ENCODE measurements at regions not wholly inside any gene's neighbourhood (a gene's known extent, or its start where the extent isn't known, plus 50 kb on each side); places are given as distances from the start of the nearest gene placed in this dataset.

GRCh38 chr2:39893616-39894015 lies 114.6 kb upstream of the THUMPD2 start:
- Mint-ChIP-seq H3K27ac (no peak overlapping the region), H3K4me3 (no peak overlapping the region), H3K9me3 (peaks cover 4% of the 10 kb centered on the region; the same call in 1 of the 2 replicates), H3K36me3 (no peaks in the 10 kb centered on the region), H3K27me3 (ENCODE audit: low read depth) (no peaks in the 10 kb centered on the region), H3K4me1 (no peaks in the 10 kb centered on the region)
- ChIA-PET CTCF (interaction anchor here (0.8 to 1.5 kb wide), 2 partner anchors 20 to 56 kb away, joined by 4 to 5 read pairs; no protein-coding TSS in a partner anchor), POLR2A (no interaction called here)
- DNase-seq (ENCODE audit: low spot score) (no peak), ATAC-seq (no peak)
- TF ChIP-seq MYBL2 (CRISPR knock-in tag; IDR thresholded peaks at IDR 0.05) (no peak), HMGA2 (CRISPR knock-in tag; IDR thresholded peaks at IDR 0.05) (no peak), ZBTB21 (CRISPR knock-in tag; IDR thresholded peaks at IDR 0.05; ENCODE audit: borderline replicate concordance) (no peak), JAZF1 (CRISPR knock-in tag; IDR thresholded peaks at IDR 0.05) (no peak), SP1 (CRISPR knock-in tag; conservative IDR thresholded peaks at IDR 0.05) (no peak), GTF2I (CRISPR knock-in tag; conservative IDR thresholded peaks at IDR 0.05) (no peak), KAT7 (CRISPR knock-in tag; IDR thresholded peaks at IDR 0.05; ENCODE audit: borderline replicate concordance) (no peak), MAX (CRISPR knock-in tag; IDR thresholded peaks at IDR 0.05) (no peak), ZNF263 (CRISPR knock-in tag; IDR thresholded peaks at IDR 0.05; ENCODE audit: low read depth) (no peak), TEAD4 (CRISPR knock-in tag; IDR thresholded peaks at IDR 0.05) (no peak), E2F4 (CRISPR knock-in tag; IDR thresholded peaks at IDR 0.05; ENCODE audit: borderline replicate concordance, low read depth) (no peak)
- TF ChIP-seq, protein P1, sequence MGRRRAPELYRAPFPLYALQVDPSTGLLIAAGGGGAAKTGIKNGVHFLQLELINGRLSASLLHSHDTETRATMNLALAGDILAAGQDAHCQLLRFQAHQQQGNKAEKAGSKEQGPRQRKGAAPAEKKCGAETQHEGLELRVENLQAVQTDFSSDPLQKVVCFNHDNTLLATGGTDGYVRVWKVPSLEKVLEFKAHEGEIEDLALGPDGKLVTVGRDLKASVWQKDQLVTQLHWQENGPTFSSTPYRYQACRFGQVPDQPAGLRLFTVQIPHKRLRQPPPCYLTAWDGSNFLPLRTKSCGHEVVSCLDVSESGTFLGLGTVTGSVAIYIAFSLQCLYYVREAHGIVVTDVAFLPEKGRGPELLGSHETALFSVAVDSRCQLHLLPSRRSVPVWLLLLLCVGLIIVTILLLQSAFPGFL (CRISPR knock-in tag; IDR thresholded peaks at IDR 0.05; ENCODE audit: borderline replicate concordance): no peak

GRCh38 chr2:39881948-39882347 lies 102.9 kb upstream of the THUMPD2 start:
- DNase-seq (ENCODE audit: low spot score) (no peak), ATAC-seq (no peak)
- no peaks in the 10 kb centered on the region for H3K27me3 Mint-ChIP-seq (ENCODE audit: low read depth)
- H3K36me3 Mint-ChIP-seq: no peaks in the 10 kb centered on the region; the same call in 1 of the 2 replicates
- H3K9me3 Mint-ChIP-seq: peaks cover 23% of the 10 kb centered on the region
- CTCF ChIA-PET: no interaction called here
- POLR2A ChIA-PET: no interaction called here
- H3K27ac Mint-ChIP-seq: no peak overlapping the region
- H3K4me3 Mint-ChIP-seq: no peak overlapping the region
- no peaks in the 10 kb centered on the region for H3K4me1 Mint-ChIP-seq
- no peak for TF ChIP-seq SOX15 (CRISPR knock-in tag; IDR thresholded peaks at IDR 0.05)
- no peak for TF ChIP-seq ZNF396 (CRISPR knock-in tag; IDR thresholded peaks at IDR 0.05; ENCODE audit: borderline replicate concordance)
- no peak for TF ChIP-seq ERG (CRISPR knock-in tag; IDR thresholded peaks at IDR 0.05)
- no peak for TF ChIP-seq ZNF263 (CRISPR knock-in tag; IDR thresholded peaks at IDR 0.05; ENCODE audit: low read depth)
- TF ChIP-seq FOXK1 (CRISPR knock-in tag; IDR thresholded peaks at IDR 0.05): no peak
- TF ChIP-seq, protein P2, sequence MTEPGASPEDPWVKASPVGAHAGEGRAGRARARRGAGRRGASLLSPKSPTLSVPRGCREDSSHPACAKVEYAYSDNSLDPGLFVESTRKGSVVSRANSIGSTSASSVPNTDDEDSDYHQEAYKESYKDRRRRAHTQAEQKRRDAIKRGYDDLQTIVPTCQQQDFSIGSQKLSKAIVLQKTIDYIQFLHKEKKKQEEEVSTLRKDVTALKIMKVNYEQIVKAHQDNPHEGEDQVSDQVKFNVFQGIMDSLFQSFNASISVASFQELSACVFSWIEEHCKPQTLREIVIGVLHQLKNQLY (CRISPR knock-in tag; IDR thresholded peaks at IDR 0.05): no peak
- no peak for TF ChIP-seq ESRRA (CRISPR knock-in tag; IDR thresholded peaks at IDR 0.05; ENCODE audit: borderline replicate concordance)
- TF ChIP-seq, protein P3, sequence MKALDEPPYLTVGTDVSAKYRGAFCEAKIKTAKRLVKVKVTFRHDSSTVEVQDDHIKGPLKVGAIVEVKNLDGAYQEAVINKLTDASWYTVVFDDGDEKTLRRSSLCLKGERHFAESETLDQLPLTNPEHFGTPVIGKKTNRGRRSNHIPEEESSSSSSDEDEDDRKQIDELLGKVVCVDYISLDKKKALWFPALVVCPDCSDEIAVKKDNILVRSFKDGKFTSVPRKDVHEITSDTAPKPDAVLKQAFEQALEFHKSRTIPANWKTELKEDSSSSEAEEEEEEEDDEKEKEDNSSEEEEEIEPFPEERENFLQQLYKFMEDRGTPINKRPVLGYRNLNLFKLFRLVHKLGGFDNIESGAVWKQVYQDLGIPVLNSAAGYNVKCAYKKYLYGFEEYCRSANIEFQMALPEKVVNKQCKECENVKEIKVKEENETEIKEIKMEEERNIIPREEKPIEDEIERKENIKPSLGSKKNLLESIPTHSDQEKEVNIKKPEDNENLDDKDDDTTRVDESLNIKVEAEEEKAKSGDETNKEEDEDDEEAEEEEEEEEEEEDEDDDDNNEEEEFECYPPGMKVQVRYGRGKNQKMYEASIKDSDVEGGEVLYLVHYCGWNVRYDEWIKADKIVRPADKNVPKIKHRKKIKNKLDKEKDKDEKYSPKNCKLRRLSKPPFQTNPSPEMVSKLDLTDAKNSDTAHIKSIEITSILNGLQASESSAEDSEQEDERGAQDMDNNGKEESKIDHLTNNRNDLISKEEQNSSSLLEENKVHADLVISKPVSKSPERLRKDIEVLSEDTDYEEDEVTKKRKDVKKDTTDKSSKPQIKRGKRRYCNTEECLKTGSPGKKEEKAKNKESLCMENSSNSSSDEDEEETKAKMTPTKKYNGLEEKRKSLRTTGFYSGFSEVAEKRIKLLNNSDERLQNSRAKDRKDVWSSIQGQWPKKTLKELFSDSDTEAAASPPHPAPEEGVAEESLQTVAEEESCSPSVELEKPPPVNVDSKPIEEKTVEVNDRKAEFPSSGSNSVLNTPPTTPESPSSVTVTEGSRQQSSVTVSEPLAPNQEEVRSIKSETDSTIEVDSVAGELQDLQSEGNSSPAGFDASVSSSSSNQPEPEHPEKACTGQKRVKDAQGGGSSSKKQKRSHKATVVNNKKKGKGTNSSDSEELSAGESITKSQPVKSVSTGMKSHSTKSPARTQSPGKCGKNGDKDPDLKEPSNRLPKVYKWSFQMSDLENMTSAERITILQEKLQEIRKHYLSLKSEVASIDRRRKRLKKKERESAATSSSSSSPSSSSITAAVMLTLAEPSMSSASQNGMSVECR (CRISPR knock-in tag; IDR thresholded peaks at IDR 0.05; ENCODE audit: borderline replicate concordance): no peak
- TF ChIP-seq OVOL2 (CRISPR knock-in tag; IDR thresholded peaks at IDR 0.05; ENCODE audit: borderline replicate concordance): no peak
- TF ChIP-seq CBFB (CRISPR knock-in tag; IDR thresholded peaks at IDR 0.05; ENCODE audit: low read depth): no peak
- TF ChIP-seq RORB (CRISPR knock-in tag; IDR thresholded peaks at IDR 0.05): no peak
- TF ChIP-seq E2F1 (CRISPR knock-in tag; IDR thresholded peaks at IDR 0.05): no peak
- TF ChIP-seq ZNF121 (CRISPR knock-in tag; IDR thresholded peaks at IDR 0.05): no peak
- no peak for TF ChIP-seq ZNF138 (CRISPR knock-in tag; conservative IDR thresholded peaks at IDR 0.05)
- TF ChIP-seq NR3C1 (CRISPR knock-in tag; conservative IDR thresholded peaks at IDR 0.05; ENCODE audit: low read depth): no peak
- TF ChIP-seq GRHL2 (CRISPR knock-in tag; IDR thresholded peaks at IDR 0.05; ENCODE audit: insufficient replicate concordance, severe bottlenecking): no peak
- TF ChIP-seq NR1H2 (CRISPR knock-in tag; IDR thresholded peaks at IDR 0.05): no peak

Measured in WTC11 (cell line).